OCI-LY7 (cell line): ENCODE measurements at regions not wholly inside any gene's neighbourhood (a gene's known extent, or its start where the extent isn't known, plus 50 kb on each side); places are given as distances from the start of the nearest gene placed in this dataset.

Experiments used
- BruUV-seq: library from RNA; stranded (reverse); fragments of 400-500 nt; replicated peaks from 2 replicates; lab custom pipeline; 2021; lab: Mats Ljungman, UMichigan
- CTCF ChIA-PET: fragments of 300-600 bp; sonication (Branson Sonifier 250); formaldehyde crosslinking; loops from one replicate; lab custom pipeline; 2022; ENCODE audit warnings: antibody characterized with exemption; ENCODE audit not compliant: unreplicated experiment; lab: Charles Lee
- POLR2A ChIA-PET: fragments of 300-600 bp; sonication (Branson Sonifier 250); formaldehyde crosslinking; loops from one replicate; lab custom pipeline; 2022; ENCODE audit warnings: antibody characterized with exemption; lab: Charles Lee
- DNase-seq: peaks from one replicate; pipeline ENCODE4 v3.0.0-alpha.2; 2015; ENCODE audit warnings: low spot score
- H2AFZ ChIP-seq: fragments of 200-600 bp; sonication (generic), shearing (Covaris generic); 2 replicates; pipeline ENCODE4 v1.6.1; 2014; ENCODE audit warnings: mild to moderate bottlenecking, antibody characterized with exemption, low read length, moderate library complexity
- H3K27ac ChIP-seq: fragments of 200-600 bp; sonication (generic); 2 replicates; pipeline ENCODE4 v1.5.1; 2014; ENCODE audit warnings: mixed run types, low read depth, mild to moderate bottlenecking, moderate library complexity, low read length, inconsistent platforms; ENCODE audit not compliant: poor library complexity, severe bottlenecking
- H3K36me3 ChIP-seq: fragments of 200-600 bp; sonication (generic); 2 replicates; pipeline ENCODE4 v1.6.1; 2014; ENCODE audit warnings: mild to moderate bottlenecking, antibody characterized with exemption, low read length, moderate library complexity, mixed read lengths; ENCODE audit not compliant: insufficient read depth
- H3K4me1 ChIP-seq: fragments of 200-600 bp; sonication (generic); 2 replicates; pipeline ENCODE4 v1.5.1; 2014; ENCODE audit warnings: mild to moderate bottlenecking, low read length; ENCODE audit not compliant: insufficient read depth, poor library complexity, severe bottlenecking
- H3K4me2 ChIP-seq: fragments of 200-600 bp; sonication (generic); 2 replicates; pipeline ENCODE4 v1.6.1; 2014; ENCODE audit warnings: mild to moderate bottlenecking, low read length
- H3K4me3 ChIP-seq: fragments of 200-600 bp; sonication (generic); 2 replicates; pipeline ENCODE4 v1.5.1; 2014; ENCODE audit warnings: mild to moderate bottlenecking, low read depth, low read length; ENCODE audit not compliant: poor library complexity, severe bottlenecking
- H3K79me2 ChIP-seq: fragments of 200-600 bp; sonication (generic); 2 replicates; pipeline ENCODE4 v1.6.1; 2016; ENCODE audit warnings: low read depth, mild to moderate bottlenecking, low read length, moderate library complexity, mixed read lengths; ENCODE audit not compliant: insufficient read depth
- H3K9me2 ChIP-seq: fragments of 200-600 bp; sonication (generic); 2 replicates; pipeline ENCODE4 v1.6.1; 2016; ENCODE audit warnings: mild to moderate bottlenecking, low read length, mixed read lengths; ENCODE audit not compliant: insufficient read depth
- H3K9me3 ChIP-seq: fragments of 200-600 bp; sonication (generic); 2 replicates; pipeline ENCODE4 v1.6.1; 2014; ENCODE audit warnings: mild to moderate bottlenecking, mixed run types, low read length, mixed read lengths
- H4K20me1 ChIP-seq: fragments of 200-600 bp; sonication (generic); 2 replicates; pipeline ENCODE4 v1.6.1; 2014; ENCODE audit warnings: mild to moderate bottlenecking, antibody characterized with exemption, low read length, moderate library complexity, mixed read lengths; ENCODE audit not compliant: insufficient read depth
- EZH2phosphoT487 ChIP-seq: fragments of 200-600 bp; sonication (generic); IDR thresholded peaks from 2 replicates; pipeline ENCODE4 v1.6.1; 2018; ENCODE audit warnings: low read depth, borderline replicate concordance, mild to moderate bottlenecking, mixed run types, antibody characterized with exemption, low read length, moderate library complexity, mixed read lengths
- intact Hi-C: fragments of 100-400 bp; cut with micrococcal nuclease; formaldehyde crosslinking; loops from one replicate; pipeline ENCODE4 v1.10.0; 2022; ENCODE audit not compliant: unreplicated experiment
- TF ChIP-seq, protein P1 (sequence below): fragments of 200-600 bp; sonication (generic); conservative IDR thresholded peaks from 2 replicates; pipeline ENCODE4 v1.5.1; 2014; ENCODE audit warnings: mild to moderate bottlenecking, antibody characterized with exemption, low read length, moderate library complexity, mixed read lengths

GRCh38 chr2:125925891-125926546 lies 729.9 kb upstream of the GYPC start:
- H3K4me1 ChIP-seq: no peaks in the 10 kb centered on the region
- H3K4me3 ChIP-seq: no peak overlapping the region
- no peaks in the 10 kb centered on the region for H3K79me2 ChIP-seq
- intact Hi-C loops: no loop called here
- no TSS peak for BruUV-seq
- no peak overlapping the region for H3K4me2 ChIP-seq
- no peaks in the 10 kb centered on the region; the same call in 1 of the 2 replicates for H3K9me2 ChIP-seq
- no peaks in the 10 kb centered on the region for H3K9me3 ChIP-seq
- no peak for DNase-seq
- TF ChIP-seq, protein P1, sequence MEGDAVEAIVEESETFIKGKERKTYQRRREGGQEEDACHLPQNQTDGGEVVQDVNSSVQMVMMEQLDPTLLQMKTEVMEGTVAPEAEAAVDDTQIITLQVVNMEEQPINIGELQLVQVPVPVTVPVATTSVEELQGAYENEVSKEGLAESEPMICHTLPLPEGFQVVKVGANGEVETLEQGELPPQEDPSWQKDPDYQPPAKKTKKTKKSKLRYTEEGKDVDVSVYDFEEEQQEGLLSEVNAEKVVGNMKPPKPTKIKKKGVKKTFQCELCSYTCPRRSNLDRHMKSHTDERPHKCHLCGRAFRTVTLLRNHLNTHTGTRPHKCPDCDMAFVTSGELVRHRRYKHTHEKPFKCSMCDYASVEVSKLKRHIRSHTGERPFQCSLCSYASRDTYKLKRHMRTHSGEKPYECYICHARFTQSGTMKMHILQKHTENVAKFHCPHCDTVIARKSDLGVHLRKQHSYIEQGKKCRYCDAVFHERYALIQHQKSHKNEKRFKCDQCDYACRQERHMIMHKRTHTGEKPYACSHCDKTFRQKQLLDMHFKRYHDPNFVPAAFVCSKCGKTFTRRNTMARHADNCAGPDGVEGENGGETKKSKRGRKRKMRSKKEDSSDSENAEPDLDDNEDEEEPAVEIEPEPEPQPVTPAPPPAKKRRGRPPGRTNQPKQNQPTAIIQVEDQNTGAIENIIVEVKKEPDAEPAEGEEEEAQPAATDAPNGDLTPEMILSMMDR: no peak
- TF ChIP-seq EZH2phosphoT487: no peak
- no peak overlapping the region for H2AFZ ChIP-seq
- no peaks in the 10 kb centered on the region for H3K36me3 ChIP-seq
- no peak overlapping the region for H3K27ac ChIP-seq
- ChIA-PET POLR2A (no interaction called here), CTCF (no interaction called here)
- no peaks in the 10 kb centered on the region for H4K20me1 ChIP-seq

- H3K9me3 ChIP-seq: no peaks in the 10 kb centered on the region
- ChIA-PET CTCF (no interaction called here), POLR2A (no interaction called here)
- no peak for DNase-seq
- TF ChIP-seq, protein P1: no peak
- no peak for TF ChIP-seq EZH2phosphoT487
- no peaks in the 10 kb centered on the region for H3K4me1 ChIP-seq
- no peaks in the 10 kb centered on the region for H3K9me2 ChIP-seq
- no TSS peak for BruUV-seq
- intact Hi-C loops: no loop called here
- no peak overlapping the region for H3K4me3 ChIP-seq
- no peak overlapping the region for H3K4me2 ChIP-seq
- no peaks in the 10 kb centered on the region for H3K36me3 ChIP-seq
- no peaks in the 10 kb centered on the region for H4K20me1 ChIP-seq
- H2AFZ ChIP-seq: no peak overlapping the region
- no peak overlapping the region for H3K27ac ChIP-seq
- H3K79me2 ChIP-seq: no peaks in the 10 kb centered on the region
Measured at GRCh38 chr2:125935559-125935958, 720.4 kb upstream of the GYPC start.

- POLR2A ChIA-PET: no interaction called here
- H2AFZ ChIP-seq: no peak overlapping the region
- H3K36me3 ChIP-seq: no peaks in the 10 kb centered on the region
- BruUV-seq: no TSS peak
- H3K9me2 ChIP-seq: no peaks in the 10 kb centered on the region
- intact Hi-C loops: no loop called here
- H3K4me3 ChIP-seq: no peak overlapping the region
- H3K4me1 ChIP-seq: no peaks in the 10 kb centered on the region
- TF ChIP-seq, protein P1: no peak
- TF ChIP-seq EZH2phosphoT487: no peak
- no peaks in the 10 kb centered on the region for H3K79me2 ChIP-seq
- CTCF ChIA-PET: no interaction called here
- H3K27ac ChIP-seq: no peak overlapping the region
- no peaks in the 10 kb centered on the region for H4K20me1 ChIP-seq
- DNase-seq: no peak
- H3K9me3 ChIP-seq: no peaks in the 10 kb centered on the region
- H3K4me2 ChIP-seq: no peak overlapping the region
Measured at GRCh38 chr2:125942585-125943424, 713.2 kb upstream of the GYPC start.
